Natural killer cell (primary cell): ENCODE measurements at regions not wholly inside any gene's neighbourhood (a gene's known extent, or its start where the extent isn't known, plus 50 kb on each side); places are given as distances from the start of the nearest gene placed in this dataset.

Experiments
- ATAC-seq, 3 donors: fragments of 150-1000 bp in 2 of 3; fragments of 200-7000 bp in 1 of 3; cut with Tn5 transposase; 1 replicate in 1 of 3; 2 replicates in 2 of 3; pipeline ENCODE4 v1.10.0; 2021; ENCODE audit warnings: mild to moderate bottlenecking in 2 of 3, moderate library complexity in 2 of 3
- DNase-seq, 2 donors: peaks; one replicate each; pipeline versions ENCODE4 v3.0.0 to v3.0.0-alpha.2; 2013 to 2021; ENCODE audit warnings: mixed read lengths in 1 of 2
- H3K27ac ChIP-seq: one replicate; pipeline ENCODE4 v1.5.1; 2013; ENCODE audit warnings: mild to moderate bottlenecking, low read length
- H3K27me3 ChIP-seq: one replicate; pipeline ENCODE4 v1.6.1; 2013; ENCODE audit warnings: low read length; ENCODE audit not compliant: control insufficient read depth, insufficient read depth
- H3K36me3 ChIP-seq: one replicate; pipeline ENCODE4 v1.6.1; 2013; ENCODE audit warnings: low read length; ENCODE audit not compliant: control insufficient read depth, insufficient read depth
- H3K4me1 ChIP-seq: one replicate; pipeline ENCODE4 v1.6.1; 2013; ENCODE audit warnings: low read length; ENCODE audit not compliant: control insufficient read depth, insufficient read depth
- H3K4me3 ChIP-seq: one replicate; pipeline ENCODE4 v1.5.1; 2013; ENCODE audit warnings: low read length
- H3K9me3 ChIP-seq: one replicate; pipeline ENCODE4 v1.6.1; 2013; ENCODE audit warnings: low read length; ENCODE audit not compliant: control insufficient read depth, insufficient read depth
- H3K27ac Mint-ChIP-seq, 2 donors: one replicate each; pipeline ENCODE4 v1.8.0; 2022; ENCODE audit warnings: mild to moderate bottlenecking in 2 of 2, mixed read lengths in 2 of 2, moderate library complexity in 1 of 2
- H3K27me3 Mint-ChIP-seq, 2 donors: one replicate each; pipeline ENCODE4 v1.8.0; 2022; ENCODE audit warnings: low read depth in 2 of 2, mixed read lengths in 2 of 2
- H3K36me3 Mint-ChIP-seq: one replicate; pipeline ENCODE4 v1.8.0; 2022; ENCODE audit warnings: mixed read lengths
- H3K4me1 Mint-ChIP-seq, 2 donors: one replicate each; pipeline ENCODE4 v1.8.0; 2022; ENCODE audit warnings: mixed read lengths in 2 of 2
- H3K4me3 Mint-ChIP-seq: one replicate; pipeline ENCODE4 v1.8.0; 2022; ENCODE audit warnings: mild to moderate bottlenecking, moderate library complexity, mixed read lengths
- H3K9me3 Mint-ChIP-seq, 2 donors: one replicate each; pipeline ENCODE4 v1.8.0; 2022; ENCODE audit warnings: mixed read lengths in 2 of 2
- CTCF ChIP-seq: fragments of 200-600 bp; IDR thresholded peaks from one replicate; pipeline ENCODE4 v1.8.0; 2022; ENCODE audit warnings: antibody characterized with exemption
- WGBS: methylation state at CpG from one replicate; pipeline ENCODE4 v1.1.7; 2013; ENCODE audit warnings: missing lambda C conversion rate; ENCODE audit not compliant: insufficient coverage; 5-methylcytosine and 5-hydroxymethylcytosine counted together
- intact Hi-C: fragments of 100-400 bp; cut with micrococcal nuclease; formaldehyde crosslinking; loops from one replicate; pipeline ENCODE4 v1.14.2; 2022

- no peaks in the 10 kb centered on the region for H3K27me3 Mint-ChIP-seq
- no peak for TF ChIP-seq CTCF
- Histone ChIP-seq H3K4me3 (no peak overlapping the region), H3K9me3 (no peaks in the 10 kb centered on the region), H3K4me1 (no peaks in the 10 kb centered on the region), H3K27ac (no peak overlapping the region), H3K27me3 (no peaks in the 10 kb centered on the region), H3K36me3 (no peaks in the 10 kb centered on the region)
- H3K27ac Mint-ChIP-seq: no peak overlapping the region
- no peak overlapping the region for H3K4me3 Mint-ChIP-seq
- no peaks in the 10 kb centered on the region for H3K36me3 Mint-ChIP-seq
- DNase-seq (no peak), ATAC-seq (no peak)
- no peaks in the 10 kb centered on the region for H3K4me1 Mint-ChIP-seq
- peaks cover 13 to 14% of the 10 kb centered on the region in 2 donors for H3K9me3 Mint-ChIP-seq
- intact Hi-C loops: no loop called here
These were observed 1138.3 kb downstream of the ROBO2 start for GRCh38 chr3:78178209-78178608.

GRCh38 chr3:78178740-78179363, 1139.0 kb downstream of the ROBO2 start:
- Histone ChIP-seq H3K27me3 (no peaks in the 10 kb centered on the region), H3K4me3 (no peak overlapping the region), H3K9me3 (no peaks in the 10 kb centered on the region), H3K36me3 (no peaks in the 10 kb centered on the region), H3K4me1 (no peaks in the 10 kb centered on the region), H3K27ac (no peak overlapping the region)
- no peak overlapping the region for H3K4me3 Mint-ChIP-seq
- no peak for TF ChIP-seq CTCF
- no peak for DNase-seq
- WGBS: 71% methylated on average over 1 of the region's 1 CpG
- H3K27ac Mint-ChIP-seq: no peak overlapping the region
- peaks cover 14 to 16% of the 10 kb centered on the region in 2 donors for H3K9me3 Mint-ChIP-seq
- ATAC-seq: no peak
- H3K4me1 Mint-ChIP-seq: no peaks in the 10 kb centered on the region
- H3K27me3 Mint-ChIP-seq: no peaks in the 10 kb centered on the region
- no peaks in the 10 kb centered on the region for H3K36me3 Mint-ChIP-seq
- intact Hi-C loops: no loop called here

- H3K27me3 ChIP-seq: no peaks in the 10 kb centered on the region
- H3K9me3 ChIP-seq: no peaks in the 10 kb centered on the region
- DNase-seq: no peak
- Mint-ChIP-seq H3K9me3 (peaks cover 5 to 18% of the 10 kb centered on the region in 2 donors), H3K4me1 (no peaks in the 10 kb centered on the region), H3K27me3 (no peaks in the 10 kb centered on the region), H3K4me3 (no peak overlapping the region), H3K27ac (no peak overlapping the region), H3K36me3 (no peaks in the 10 kb centered on the region)
- H3K36me3 ChIP-seq: no peaks in the 10 kb centered on the region
- intact Hi-C loops: no loop called here
- H3K27ac ChIP-seq: no peak overlapping the region
- ATAC-seq: no peak
- no peaks in the 10 kb centered on the region for H3K4me1 ChIP-seq
- WGBS: 84% methylated on average over 5 of the region's 7 CpGs
- no peak overlapping the region for H3K4me3 ChIP-seq
- TF ChIP-seq CTCF: no peak
These were observed 1144.2 kb downstream of the ROBO2 start for GRCh38 chr3:78183906-78184599.

GRCh38 chr3:78186404-78186803, 1146.5 kb downstream of the ROBO2 start:
- ATAC-seq: no peak

More at GRCh38 chr3:78186404-78186803, 1146.5 kb downstream of the ROBO2 start:
- Histone ChIP-seq H3K4me1 (no peaks in the 10 kb centered on the region), H3K27ac (no peak overlapping the region), H3K27me3 (no peaks in the 10 kb centered on the region), H3K4me3 (no peak overlapping the region), H3K36me3 (no peaks in the 10 kb centered on the region), H3K9me3 (no peaks in the 10 kb centered on the region)
- DNase-seq: no peak
- Mint-ChIP-seq H3K27me3 (no peaks in the 10 kb centered on the region), H3K4me1 (no peaks in the 10 kb centered on the region), H3K36me3 (no peaks in the 10 kb centered on the region), H3K4me3 (no peak overlapping the region), H3K27ac (no peak overlapping the region), H3K9me3 (peaks cover 4 to 18% of the 10 kb centered on the region in 2 donors)
- WGBS: 85% methylated on average over 1 of the region's 1 CpG
- intact Hi-C loops: no loop called here
- TF ChIP-seq CTCF: no peak
